GM18909 (cell line): ENCODE measurements at regions not wholly inside any gene's neighbourhood (a gene's known extent, or its start where the extent isn't known, plus 50 kb on each side); places are given as distances from the start of the nearest gene placed in this dataset.

Experiments
- ATAC-seq: cut with Tn5 transposase; IDR thresholded peaks from one replicate; pipeline ENCODE4 v1.9.1; 2021; ENCODE audit warnings: mild to moderate bottlenecking; ENCODE audit not compliant: unreplicated experiment, poor library complexity

DNA sequence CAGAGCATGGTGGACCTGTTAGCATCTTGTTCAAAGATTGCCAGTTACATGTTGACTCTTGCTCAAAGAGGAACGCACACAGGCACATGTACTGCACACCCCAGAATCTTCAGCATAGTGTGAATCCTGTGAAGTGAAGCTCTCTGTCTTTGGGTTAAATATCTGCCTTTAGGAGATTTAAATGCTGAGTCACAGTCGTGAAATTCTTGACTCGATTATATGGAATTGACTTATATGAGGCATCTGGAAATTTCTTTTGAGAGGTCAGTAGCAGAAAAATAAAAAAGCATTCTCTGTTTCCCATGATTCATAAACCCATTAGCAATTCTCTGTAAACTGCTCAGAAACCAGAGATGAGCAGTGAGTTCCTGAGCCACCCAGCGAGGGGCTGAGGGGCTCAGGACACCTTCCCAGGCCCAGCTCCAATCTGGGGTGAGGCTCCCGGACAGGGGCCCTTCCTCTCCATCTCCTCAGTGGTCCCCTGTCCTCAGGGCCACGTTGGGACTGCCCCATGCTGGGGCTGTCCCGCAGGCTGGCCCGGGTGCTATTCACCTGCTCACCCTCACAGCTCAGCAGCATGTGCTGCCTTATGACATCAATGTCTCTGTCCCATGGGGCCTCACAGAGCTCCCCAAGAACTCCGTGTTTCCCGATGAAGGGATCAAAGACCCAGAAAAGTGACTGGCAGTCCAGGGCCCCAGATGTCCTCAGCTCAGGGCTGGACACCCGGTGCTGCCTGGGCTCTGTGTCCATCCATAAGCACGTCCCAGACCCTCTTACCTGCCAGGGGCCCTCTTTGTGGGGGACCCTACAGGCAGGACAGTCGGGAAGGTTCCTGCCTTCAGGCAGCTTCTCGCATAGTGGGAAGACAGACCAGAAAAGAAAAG is 50.0 kb upstream of the INSIG1 start:
- no peak for ATAC-seq
